PFSK-1 (cell line): ENCODE measurements at regions not wholly inside any gene's neighbourhood (a gene's known extent, or its start where the extent isn't known, plus 50 kb on each side); places are given as distances from the start of the nearest gene placed in this dataset.

Experiments used
- FOXP2 ChIP-seq: optimal IDR thresholded peaks from 2 replicates; pipeline ENCODE3; 2011; ENCODE audit warnings: borderline replicate concordance, control low read depth, inconsistent platforms; ENCODE audit not compliant: insufficient read depth; ENCODE audit errors: extremely low read length, extremely low read depth
- POLR2AphosphoS5 ChIP-seq: IDR thresholded peaks from 2 replicates; pipeline ENCODE4 v1.6.1; 2012; ENCODE audit warnings: low read depth, mild to moderate bottlenecking, control low read depth, low read length, moderate library complexity
- SIN3A ChIP-seq: IDR thresholded peaks from 2 replicates; pipeline ENCODE4 v1.6.1; 2012; ENCODE audit warnings: mild to moderate bottlenecking, low read length, moderate library complexity, borderline replicate concordance; ENCODE audit not compliant: insufficient read depth
- TAF1 ChIP-seq: IDR thresholded peaks from 2 replicates; pipeline ENCODE4 v1.6.1; 2012; ENCODE audit warnings: low read length, control low read depth, borderline replicate concordance; ENCODE audit not compliant: insufficient read depth
- TF ChIP-seq, protein P1 (sequence below), 2 experiments: IDR thresholded peaks; 2 replicates each; pipeline versions ENCODE4 v1.6.1 to v1.8.0; 2011 to 2012; ENCODE audit warnings: low read depth in 2 of 2, low read length in 2 of 2, control low read depth in 1 of 2, inconsistent platforms in 1 of 2, mild to moderate bottlenecking in 1 of 2, moderate library complexity in 1 of 2; ENCODE audit not compliant: insufficient read depth in 1 of 2

DNA sequence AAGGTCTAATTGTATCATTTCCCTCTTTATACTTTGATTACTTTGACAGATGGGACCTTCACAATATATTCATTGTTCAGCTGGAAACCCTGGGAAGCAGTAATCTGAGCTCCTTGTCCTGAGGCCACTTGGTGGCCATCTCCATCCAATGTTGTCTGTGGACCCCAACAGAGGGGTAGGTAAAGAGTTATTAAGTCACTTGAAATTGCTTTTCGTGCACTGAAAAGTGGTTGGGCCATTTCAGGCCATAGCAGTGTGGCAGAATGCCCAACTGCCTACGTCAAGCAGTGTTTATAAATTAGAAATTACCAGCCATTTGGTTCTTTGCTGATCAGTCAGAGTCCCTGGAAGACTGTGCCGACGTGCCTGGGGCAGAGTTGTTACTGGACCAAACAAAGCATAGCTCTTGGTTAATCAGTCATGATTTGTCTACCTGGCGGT lies 308.3 kb upstream of the USP25 start:
- TF ChIP-seq FOXP2 (no peak), POLR2AphosphoS5 (no peak), TAF1 (no peak), SIN3A (no peak)
- TF ChIP-seq, protein P1, sequence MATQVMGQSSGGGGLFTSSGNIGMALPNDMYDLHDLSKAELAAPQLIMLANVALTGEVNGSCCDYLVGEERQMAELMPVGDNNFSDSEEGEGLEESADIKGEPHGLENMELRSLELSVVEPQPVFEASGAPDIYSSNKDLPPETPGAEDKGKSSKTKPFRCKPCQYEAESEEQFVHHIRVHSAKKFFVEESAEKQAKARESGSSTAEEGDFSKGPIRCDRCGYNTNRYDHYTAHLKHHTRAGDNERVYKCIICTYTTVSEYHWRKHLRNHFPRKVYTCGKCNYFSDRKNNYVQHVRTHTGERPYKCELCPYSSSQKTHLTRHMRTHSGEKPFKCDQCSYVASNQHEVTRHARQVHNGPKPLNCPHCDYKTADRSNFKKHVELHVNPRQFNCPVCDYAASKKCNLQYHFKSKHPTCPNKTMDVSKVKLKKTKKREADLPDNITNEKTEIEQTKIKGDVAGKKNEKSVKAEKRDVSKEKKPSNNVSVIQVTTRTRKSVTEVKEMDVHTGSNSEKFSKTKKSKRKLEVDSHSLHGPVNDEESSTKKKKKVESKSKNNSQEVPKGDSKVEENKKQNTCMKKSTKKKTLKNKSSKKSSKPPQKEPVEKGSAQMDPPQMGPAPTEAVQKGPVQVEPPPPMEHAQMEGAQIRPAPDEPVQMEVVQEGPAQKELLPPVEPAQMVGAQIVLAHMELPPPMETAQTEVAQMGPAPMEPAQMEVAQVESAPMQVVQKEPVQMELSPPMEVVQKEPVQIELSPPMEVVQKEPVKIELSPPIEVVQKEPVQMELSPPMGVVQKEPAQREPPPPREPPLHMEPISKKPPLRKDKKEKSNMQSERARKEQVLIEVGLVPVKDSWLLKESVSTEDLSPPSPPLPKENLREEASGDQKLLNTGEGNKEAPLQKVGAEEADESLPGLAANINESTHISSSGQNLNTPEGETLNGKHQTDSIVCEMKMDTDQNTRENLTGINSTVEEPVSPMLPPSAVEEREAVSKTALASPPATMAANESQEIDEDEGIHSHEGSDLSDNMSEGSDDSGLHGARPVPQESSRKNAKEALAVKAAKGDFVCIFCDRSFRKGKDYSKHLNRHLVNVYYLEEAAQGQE (IDR thresholded peaks at IDR 0.05; ENCODE audit: insufficient read depth in 1 of 2, low read depth in 2 of 2, low read length in 2 of 2) = no peak

DNA sequence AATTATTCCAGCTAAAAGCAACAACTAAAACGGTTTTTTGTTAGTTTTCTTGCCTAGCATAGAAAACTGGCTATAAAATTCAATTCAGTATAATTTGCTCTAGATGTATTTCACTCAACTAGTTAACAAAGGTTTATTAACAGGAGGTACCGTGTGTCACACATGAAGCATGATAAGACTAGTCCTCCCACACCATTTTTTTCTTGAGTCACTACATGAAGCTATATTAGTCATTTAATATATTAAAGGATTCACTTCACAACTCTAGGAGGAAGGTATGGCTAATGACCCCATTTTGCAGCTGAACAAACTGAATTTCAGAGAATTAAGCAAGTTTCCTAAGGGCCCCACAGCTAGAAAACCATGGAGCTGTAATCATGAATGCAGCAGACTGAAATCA lies 307.8 kb upstream of the USP25 start:
- TF ChIP-seq, protein P1 (IDR thresholded peaks at IDR 0.05; ENCODE audit: insufficient read depth in 1 of 2, low read depth in 2 of 2, low read length in 2 of 2) = no peak

DNA sequence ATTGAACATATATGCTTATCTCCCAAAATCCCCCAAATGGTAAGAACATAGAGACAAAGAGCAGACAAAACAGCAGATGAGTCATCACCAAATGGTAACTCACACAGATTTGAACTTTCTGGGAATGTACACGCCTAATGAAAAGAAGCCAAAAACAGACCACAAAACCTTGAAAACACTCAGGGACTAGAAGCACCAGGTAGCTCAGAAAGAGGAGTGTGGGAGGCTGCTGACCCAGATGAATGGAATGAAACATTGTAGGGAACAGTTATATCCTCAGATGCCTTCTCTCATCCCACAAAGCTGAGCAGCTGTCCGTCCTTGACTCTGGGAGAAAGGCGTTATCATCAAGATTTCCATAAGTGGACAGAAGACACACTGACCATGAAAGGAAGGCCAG lies 307.0 kb upstream of the USP25 start:
- TF ChIP-seq TAF1 (no peak), FOXP2 (no peak), SIN3A (no peak), POLR2AphosphoS5 (no peak)
- TF ChIP-seq, protein P1 (IDR thresholded peaks at IDR 0.05; ENCODE audit: insufficient read depth in 1 of 2, low read depth in 2 of 2, low read length in 2 of 2) = no peak

DNA sequence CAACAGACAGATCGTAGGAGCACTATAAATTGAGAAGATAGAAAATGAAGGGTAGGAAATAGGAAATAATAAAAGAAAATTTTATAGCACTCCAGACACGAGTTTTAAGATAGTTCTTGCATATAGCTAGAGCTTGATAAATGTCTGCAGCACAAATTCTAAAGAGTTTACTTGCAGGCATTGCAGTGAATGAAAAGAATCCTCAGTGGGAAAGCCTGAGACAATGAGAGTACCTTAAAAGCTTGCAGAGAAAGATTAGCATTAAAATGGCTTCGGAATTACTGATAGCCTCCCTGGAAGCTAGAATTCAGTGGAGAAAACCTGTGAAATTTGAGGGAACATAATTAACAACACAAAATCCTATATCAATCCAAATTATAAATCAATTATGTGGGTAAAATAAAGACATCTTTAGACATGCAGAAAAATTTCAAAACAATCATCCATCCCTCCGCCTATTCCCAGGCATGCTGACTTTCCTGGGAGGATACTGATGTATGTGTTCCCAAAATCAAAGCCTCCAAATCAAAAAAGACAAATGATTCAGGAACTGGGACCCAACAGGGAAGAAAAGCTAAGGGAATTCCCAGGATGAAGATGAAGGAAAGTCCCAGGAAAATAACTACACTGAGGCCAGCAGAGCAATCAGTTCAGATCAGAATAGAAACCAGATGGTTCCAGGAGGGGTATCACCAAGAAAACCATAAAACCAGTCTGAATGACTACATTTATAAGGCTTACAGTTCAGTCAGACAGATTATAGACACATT lies 305.9 kb upstream of the USP25 start:
- no peak for TF ChIP-seq FOXP2
- TF ChIP-seq TAF1 = no peak
- TF ChIP-seq, protein P1 (IDR thresholded peaks at IDR 0.05; ENCODE audit: insufficient read depth in 1 of 2, low read depth in 2 of 2, low read length in 2 of 2) = no peak
- no peak for TF ChIP-seq SIN3A
- no peak for TF ChIP-seq POLR2AphosphoS5

DNA sequence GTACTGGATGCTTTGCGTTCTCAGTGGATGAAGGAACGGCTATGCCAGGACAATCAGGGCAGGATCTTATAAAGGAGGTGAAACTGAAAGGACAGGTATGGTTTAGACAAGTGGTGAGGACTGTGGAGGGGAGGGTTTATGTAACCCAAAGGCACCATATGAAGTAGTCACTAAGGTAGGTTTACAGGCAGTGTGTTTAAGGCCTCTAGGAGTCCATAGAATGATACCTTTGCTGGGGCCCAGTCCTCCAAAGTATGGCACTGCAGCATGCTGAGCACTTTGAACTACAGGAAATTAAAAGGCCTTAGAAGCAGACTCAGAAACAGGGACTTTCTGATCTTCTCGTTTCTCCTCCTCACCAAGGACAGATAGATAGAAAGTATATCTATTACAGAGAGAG lies 304.7 kb upstream of the USP25 start:
- no peak for TF ChIP-seq SIN3A
- no peak for TF ChIP-seq POLR2AphosphoS5
- TF ChIP-seq, protein P1 (IDR thresholded peaks at IDR 0.05; ENCODE audit: insufficient read depth in 1 of 2, low read depth in 2 of 2, low read length in 2 of 2) = no peak
- TF ChIP-seq FOXP2 = no peak
- TF ChIP-seq TAF1 = no peak
